ENCODE measurements at regions not wholly inside any gene's neighbourhood (a gene's known extent, or its start where the extent isn't known, plus 50 kb on each side); places are given as distances from the start of the nearest gene placed in this dataset.

- in situ Hi-C loops (cut with MboI) (no loop called here), intact Hi-C loops (cut with micrococcal nuclease) (no loop called here)
- BruUV-seq (replicated peaks), result no TSS peak
- ChIA-PET CTCF (ENCODE audit: low intra/inter-chr PET ratio) (no interaction called here), POLR2A (no interaction called here)
- Histone ChIP-seq H3K4me3 (no peak overlapping the region), H3K79me2 (ENCODE audit: control insufficient read depth, insufficient read depth, low read length) (no peaks in the 10 kb centered on the region), H3K27me3 (ENCODE audit: control insufficient read depth in 2 of 2, insufficient read depth in 2 of 2, low read length in 2 of 2) (no peaks in the 10 kb centered on the region), H2AFZ (ENCODE audit: low read depth, low read length) (no peak overlapping the region), H3K36me3 (ENCODE audit: control insufficient read depth, insufficient read depth, low read length) (no peaks in the 10 kb centered on the region), H3K27ac (ENCODE audit: extremely low read depth, low read depth, low read length) (no peak overlapping the region), H3K9ac (ENCODE audit: insufficient read depth in 1 of 2, low read depth in 2 of 2, low read length in 2 of 2) (no peak overlapping the region), H3K9me3 (replicated peaks; ENCODE audit: control insufficient read depth, insufficient read depth, low read depth, low read length) (no peaks in the 10 kb centered on the region), H3K4me2 (ENCODE audit: insufficient read depth, low read length) (no peak overlapping the region), H3K9me1 (ENCODE audit: control insufficient read depth, insufficient read depth, low read length) (no peaks in the 10 kb centered on the region), H3K4me1 (replicated peaks in 1 of 2; ENCODE audit: control insufficient read depth in 2 of 2, insufficient read depth in 2 of 2, low read length in 2 of 2) (no peaks in the 10 kb centered on the region), H4K20me1 (replicated peaks; ENCODE audit: control insufficient read depth, insufficient read depth, low read length) (no peaks in the 10 kb centered on the region)
- no peak for ATAC-seq
- no peak for DNase-seq (ENCODE audit: extremely low read depth in 1 of 4, low spot score in 3 of 4)
- FAIRE-seq, result no peak
- TF ChIP-seq WHSC1 (IDR thresholded peaks at IDR 0.05; ENCODE audit: low read length) (no peak), RFX5 (IDR thresholded peaks at IDR 0.05; ENCODE audit: low read depth, low read length) (no peak), ZFX (CRISPR knock-in tag; IDR thresholded peaks at IDR 0.05) (no peak), TCFL5 (CRISPR knock-in tag; conservative IDR thresholded peaks at IDR 0.05) (no peak), KAT8 (IDR thresholded peaks at IDR 0.05; ENCODE audit: low read depth) (no peak), ERF (CRISPR knock-in tag; IDR thresholded peaks at IDR 0.05) (no peak), NR2F6 (CRISPR knock-in tag; IDR thresholded peaks at IDR 0.05) (no peak), MBD1 (CRISPR knock-in tag; IDR thresholded peaks at IDR 0.05) (no peak), ZNF408 (CRISPR knock-in tag; IDR thresholded peaks at IDR 0.05; ENCODE audit: low read depth) (no peak), CHD2 (IDR thresholded peaks at IDR 0.05; ENCODE audit: low read depth, low read length) (no peak), PTBP1 (IDR thresholded peaks at IDR 0.05; ENCODE audit: low read depth, low read length) (no peak), FOXJ3 (CRISPR knock-in tag; IDR thresholded peaks at IDR 0.05) (no peak)
- TF ChIP-seq, protein P1, sequence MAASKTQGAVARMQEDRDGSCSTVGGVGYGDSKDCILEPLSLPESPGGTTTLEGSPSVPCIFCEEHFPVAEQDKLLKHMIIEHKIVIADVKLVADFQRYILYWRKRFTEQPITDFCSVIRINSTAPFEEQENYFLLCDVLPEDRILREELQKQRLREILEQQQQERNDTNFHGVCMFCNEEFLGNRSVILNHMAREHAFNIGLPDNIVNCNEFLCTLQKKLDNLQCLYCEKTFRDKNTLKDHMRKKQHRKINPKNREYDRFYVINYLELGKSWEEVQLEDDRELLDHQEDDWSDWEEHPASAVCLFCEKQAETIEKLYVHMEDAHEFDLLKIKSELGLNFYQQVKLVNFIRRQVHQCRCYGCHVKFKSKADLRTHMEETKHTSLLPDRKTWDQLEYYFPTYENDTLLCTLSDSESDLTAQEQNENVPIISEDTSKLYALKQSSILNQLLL (CRISPR knock-in tag; IDR thresholded peaks at IDR 0.05; ENCODE audit: borderline replicate concordance), result no peak
- WGBS (ENCODE audit: insufficient coverage, low coverage, missing lambda C conversion rate), result 0% methylated on average over 1 of the region's 1 CpG
Measured at GRCh38 chr3:81195478-81195877, 566.0 kb downstream of the GBE1 start.

Measured in K562 (cell line).